ENCODE measurements at regions not wholly inside any gene's neighbourhood (a gene's known extent, or its start where the extent isn't known, plus 50 kb on each side); places are given as distances from the start of the nearest gene placed in this dataset.

- no peak for DNase-seq (ENCODE audit: low read depth, low spot score)
These were observed 745.2 kb downstream of the BRD1 start for GRCh38 chr22:49082451-49082850.

DNA sequence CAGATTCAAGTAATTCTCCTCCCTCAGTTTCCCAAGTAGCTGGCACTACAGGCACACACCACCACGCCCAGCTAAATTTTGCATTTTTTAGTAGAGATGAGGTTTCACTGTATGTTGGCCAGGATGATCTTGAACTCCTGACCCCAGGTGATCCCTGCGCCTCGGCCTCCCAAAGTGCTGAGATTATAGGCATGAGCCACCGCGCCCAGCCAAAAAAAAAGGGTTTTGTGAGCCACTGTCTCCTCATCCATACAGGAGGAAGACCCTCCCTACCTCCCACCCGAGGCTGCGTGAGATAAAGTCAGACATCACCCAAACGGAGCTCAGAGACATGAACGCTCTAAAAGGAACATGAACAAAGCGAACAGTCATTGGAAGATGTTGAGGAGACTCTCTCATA is 745.7 kb downstream of the BRD1 start:
- DNase-seq (ENCODE audit: low read depth, low spot score): no peak

- DNase-seq (ENCODE audit: low read depth, low spot score): no peak
These were observed 746.4 kb downstream of the BRD1 start for GRCh38 chr22:49081261-49081666.

DNA sequence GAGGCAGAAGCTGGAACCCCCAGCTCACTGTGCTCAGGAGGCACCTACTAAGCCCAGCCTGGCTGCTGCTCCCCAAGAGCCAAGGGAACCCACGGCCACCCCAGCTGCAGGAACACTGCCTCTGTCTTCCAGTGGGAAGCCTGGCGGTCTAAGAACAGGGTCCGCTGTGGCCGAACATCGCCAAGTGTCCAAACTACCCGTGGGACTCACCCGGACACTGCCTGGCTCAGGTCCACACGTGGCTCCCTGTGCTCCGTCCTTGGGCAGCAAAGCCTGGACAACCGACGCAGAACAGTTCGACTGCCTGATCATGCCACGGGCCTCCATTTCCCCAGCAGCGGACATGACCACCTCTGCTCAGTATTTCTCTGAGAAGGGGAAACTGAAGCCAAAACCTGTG is 747.0 kb downstream of the BRD1 start:
- DNase-seq (ENCODE audit: low read depth, low spot score): no peak

DNA sequence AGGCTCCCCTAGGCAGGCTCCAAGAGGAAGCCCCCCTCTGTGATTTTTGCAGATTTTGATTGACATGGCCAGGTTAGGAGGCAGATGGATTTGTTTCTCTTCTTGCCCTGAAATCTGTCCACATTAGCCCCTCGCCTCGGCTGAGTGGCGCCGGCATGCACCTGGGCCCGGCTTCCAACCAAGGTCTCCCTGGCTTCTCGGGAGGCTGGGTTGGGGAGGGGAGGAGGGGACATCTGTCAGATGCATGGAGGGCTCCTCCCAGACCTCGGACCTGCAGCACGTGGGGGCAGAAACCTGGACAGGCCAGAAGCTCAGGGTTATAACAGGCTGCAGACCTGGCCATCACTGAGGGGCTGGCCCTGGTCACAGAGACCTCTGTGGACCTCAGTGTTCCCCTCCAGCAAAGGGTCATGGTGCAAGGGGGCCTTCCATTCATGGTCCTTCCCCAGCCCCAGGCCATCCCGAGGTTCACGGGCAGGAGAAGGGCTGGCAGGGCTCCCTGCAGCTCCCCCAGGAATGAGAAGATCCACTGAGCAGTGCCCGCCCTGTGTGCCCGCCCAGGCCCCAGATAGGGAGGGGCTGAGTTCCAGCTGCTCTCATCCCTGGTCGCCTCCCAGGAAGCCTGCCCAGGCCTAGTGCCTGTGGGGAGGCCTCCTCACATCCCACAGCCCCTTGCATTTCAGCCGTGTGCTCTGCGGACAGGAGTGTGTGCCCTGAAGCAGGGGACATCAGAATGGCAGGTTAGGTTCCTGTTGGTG is 747.8 kb downstream of the BRD1 start:
- DNase-seq (ENCODE audit: low read depth, low spot score): no peak

DNA sequence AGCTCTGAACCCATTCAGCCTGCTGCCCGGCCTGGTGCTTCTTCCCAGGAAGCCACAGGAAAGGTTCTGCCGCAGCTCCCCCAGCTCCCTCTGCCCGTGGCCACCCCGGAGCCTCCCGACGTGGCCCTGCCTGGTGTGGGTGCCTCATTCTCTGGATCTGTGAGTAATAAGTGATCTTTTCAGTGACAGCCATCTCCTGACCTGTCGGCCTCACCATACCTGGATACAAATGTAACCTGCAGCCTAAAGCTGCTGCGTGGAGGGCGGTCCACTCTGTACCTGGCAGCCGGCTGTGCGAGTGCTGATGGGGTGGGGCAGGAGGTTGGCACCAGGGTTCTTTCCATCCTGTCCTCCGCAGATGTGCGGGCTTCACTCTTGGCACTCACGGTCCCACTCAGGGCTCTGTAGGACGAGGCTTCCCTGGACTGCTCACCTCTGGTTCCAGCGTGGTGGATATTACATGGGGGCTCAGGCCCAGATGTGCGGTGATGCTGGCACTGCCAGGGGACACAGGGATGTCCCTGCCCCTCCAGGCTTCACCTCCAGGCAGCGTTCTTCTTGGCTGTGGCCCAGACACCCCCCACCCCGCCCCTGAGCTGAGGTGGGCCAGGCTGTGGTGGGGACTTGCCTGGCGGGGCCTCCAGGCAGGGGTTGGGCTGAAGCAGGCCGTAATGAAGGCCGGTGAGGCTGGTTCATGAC is 748.5 kb downstream of the BRD1 start:
- no peak for DNase-seq (ENCODE audit: low read depth, low spot score)

DNA sequence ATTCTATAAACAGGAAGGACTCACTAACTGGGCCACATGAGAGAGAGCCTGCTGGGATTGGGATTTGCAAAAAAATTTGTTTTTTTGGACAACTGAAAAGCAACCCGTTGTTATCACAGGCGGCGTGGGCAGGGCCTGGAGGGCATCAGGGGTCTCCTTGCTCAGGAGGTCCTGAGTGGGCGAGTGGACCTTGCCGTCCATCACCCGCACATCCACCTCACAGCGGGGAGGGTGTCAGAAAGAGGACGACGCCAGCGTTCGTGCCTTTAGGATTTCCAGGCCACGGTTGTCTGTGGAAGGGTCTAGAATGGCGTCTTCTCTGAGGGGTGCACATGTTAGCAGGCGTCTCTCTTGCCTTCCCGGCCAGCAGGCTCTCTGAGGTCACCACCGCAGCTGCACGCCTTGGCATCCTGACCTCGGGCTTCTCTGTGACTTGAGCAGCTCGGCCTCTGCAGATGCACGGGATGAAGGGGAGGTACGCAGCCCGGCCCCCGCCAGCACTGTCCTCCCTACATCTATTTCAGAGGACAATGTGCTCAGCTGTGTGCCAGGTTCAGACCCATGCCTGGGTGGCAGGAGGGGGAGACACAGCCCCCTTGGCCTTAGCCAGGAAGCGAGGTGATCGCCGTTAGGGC is 749.5 kb downstream of the BRD1 start:
- no peak for DNase-seq (ENCODE audit: low read depth, low spot score)

- DNase-seq (ENCODE audit: low read depth, low spot score): no peak
These were observed 750.1 kb downstream of the BRD1 start for GRCh38 chr22:49077586-49077985.

DNA sequence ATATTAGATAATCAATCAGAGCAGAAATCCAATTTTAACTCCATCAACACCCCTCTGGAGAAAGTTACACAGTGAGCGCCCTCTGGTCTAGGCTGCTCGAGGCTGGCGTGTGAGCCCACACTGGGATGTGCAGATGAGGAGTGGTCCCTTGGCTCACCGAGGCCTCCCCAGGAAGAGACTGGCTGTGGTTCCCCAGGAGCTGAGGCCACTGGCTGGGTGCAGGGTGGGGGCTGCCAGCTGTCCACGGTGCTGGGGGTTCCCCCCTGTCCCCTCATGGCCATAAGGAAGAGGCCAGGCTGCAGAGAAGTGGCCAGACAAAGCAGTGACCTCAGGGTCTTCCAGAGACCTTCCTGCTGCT is 750.7 kb downstream of the BRD1 start:
- no peak for DNase-seq (ENCODE audit: low read depth, low spot score)

GRCh38 chr22:49076300-49077035 is 751.2 kb downstream of the BRD1 start:
- DNase-seq (ENCODE audit: low read depth, low spot score): no peak

- no peak for DNase-seq (ENCODE audit: low read depth, low spot score)
These were observed 752.5 kb downstream of the BRD1 start for GRCh38 chr22:49075150-49075549.

DNA sequence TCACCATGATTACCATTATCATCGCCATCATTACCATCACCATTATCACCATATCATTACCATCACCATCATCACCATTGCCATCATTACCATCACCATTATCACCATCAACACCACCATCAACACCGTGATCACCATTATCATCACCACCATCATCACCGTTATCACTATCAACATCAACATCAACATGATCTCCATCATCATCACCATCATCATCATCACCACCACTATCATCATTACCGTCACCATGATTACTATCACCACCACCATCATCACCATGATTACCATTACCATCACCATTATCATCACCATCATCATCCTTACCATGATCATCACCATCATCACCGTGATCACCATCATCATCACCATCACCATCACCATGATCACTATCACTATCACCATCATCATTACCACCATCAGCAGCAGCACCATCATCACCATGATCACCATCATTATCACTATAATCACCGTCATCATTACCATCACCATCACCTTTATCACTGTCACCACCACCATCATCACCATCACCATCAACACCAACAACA is 753.7 kb downstream of the BRD1 start:
- no peak for DNase-seq (ENCODE audit: low read depth, low spot score)

- DNase-seq (ENCODE audit: low read depth, low spot score): no peak
These were observed 754.6 kb downstream of the BRD1 start for GRCh38 chr22:49072996-49073645.

DNA sequence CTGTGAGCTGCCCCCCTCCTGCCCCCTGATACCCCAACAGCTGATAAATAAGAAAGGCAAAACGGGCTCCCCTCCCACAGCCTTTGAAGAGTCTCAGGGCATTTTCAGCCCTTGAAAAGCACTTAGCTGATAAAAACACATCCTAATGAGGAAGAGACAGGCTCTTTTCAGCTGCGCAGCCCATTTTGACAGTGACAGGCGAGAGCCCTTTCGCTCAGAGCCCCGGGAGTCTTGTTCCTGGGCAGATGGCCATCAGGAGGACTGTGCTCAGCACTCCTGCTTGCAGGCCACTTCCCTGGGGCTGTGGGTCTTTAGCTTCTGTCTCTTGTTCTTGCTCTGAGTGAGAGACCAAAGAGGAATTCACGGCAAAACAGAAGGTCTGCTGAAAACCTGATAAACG is 757.2 kb downstream of the BRD1 start:
- no peak for DNase-seq (ENCODE audit: low read depth, low spot score)

DNA sequence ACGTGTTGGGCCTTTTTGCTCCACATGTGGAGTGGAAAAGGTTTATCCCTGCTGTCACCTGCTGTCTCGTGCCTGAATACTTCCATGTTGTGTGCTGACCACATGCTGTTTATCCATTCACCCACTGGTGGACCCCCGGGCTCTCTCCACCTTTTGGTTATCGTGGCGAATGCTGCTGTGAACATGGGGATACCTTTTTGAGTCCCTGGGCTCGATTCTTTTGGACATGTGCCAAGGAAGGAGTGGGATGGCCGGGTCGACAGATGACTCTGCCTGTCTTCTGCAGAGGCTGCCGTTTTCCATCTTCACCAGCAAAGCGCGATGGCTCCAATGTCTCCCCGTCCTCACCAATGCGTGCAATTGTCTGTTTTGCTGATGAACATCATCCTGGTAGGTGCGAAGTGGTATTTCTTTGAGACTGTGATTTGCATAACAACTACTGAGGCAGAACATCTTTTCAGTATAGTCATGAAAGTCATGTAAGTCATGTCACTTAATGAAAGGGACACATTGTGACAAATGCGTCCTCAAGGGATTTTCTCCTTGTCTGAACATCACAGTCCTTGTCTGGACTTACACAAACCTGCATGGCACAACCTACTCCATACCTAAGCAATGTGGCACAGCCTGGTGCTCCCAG is 758.7 kb downstream of the BRD1 start:
- DNase-seq (ENCODE audit: low read depth, low spot score): no peak

DNA sequence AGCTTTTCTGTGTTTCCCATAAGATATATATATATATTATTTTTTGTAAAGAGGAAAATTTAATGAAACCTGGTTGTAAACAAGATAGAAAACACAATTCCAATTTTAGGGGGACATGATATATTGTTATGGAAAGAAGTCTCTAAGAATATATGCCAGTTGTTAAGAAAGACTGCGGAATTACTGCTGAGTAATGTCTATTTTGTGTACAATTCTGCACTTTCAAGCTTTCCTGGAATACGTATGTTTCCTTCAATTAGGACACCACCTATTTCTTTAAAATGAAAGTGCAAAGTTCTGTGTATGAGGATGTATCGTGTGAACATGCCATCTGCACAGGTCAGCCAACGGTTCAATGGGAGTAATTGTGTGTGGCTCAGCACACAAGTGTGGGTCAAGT is 760.2 kb downstream of the BRD1 start:
- no peak for DNase-seq (ENCODE audit: low read depth, low spot score)

- no peak for DNase-seq (ENCODE audit: low read depth, low spot score)
These were observed 761.1 kb downstream of the BRD1 start for GRCh38 chr22:49066619-49067018.

GRCh38 chr22:49064836-49065235 is 762.8 kb downstream of the BRD1 start:
- no peak for DNase-seq (ENCODE audit: low read depth, low spot score)

- DNase-seq (ENCODE audit: low read depth, low spot score): no peak
These were observed 764.2 kb downstream of the BRD1 start for GRCh38 chr22:49063545-49063890.

GRCh38 chr22:49062802-49063544 is 764.7 kb downstream of the BRD1 start:
- no peak for DNase-seq (ENCODE audit: low read depth, low spot score)
